ENCODE measurements at regions not wholly inside any gene's neighbourhood (a gene's known extent, or its start where the extent isn't known, plus 50 kb on each side); places are given as distances from the start of the nearest gene placed in this dataset.
"Not testable (repeated sequence)": the region's sequence is repeated elsewhere in the genome, so short reads cannot be mapped to it uniquely, and the experiment has no call there.

- H3K27me3 Mint-ChIP-seq (ENCODE audit: low read depth); CTCF ChIA-PET; H3K36me3 Mint-ChIP-seq (ENCODE audit: low read depth); ATAC-seq; H3K4me3 Mint-ChIP-seq; H3K9me3 Mint-ChIP-seq (ENCODE audit: insufficient read depth); H3K27ac Mint-ChIP-seq; POLR2A ChIA-PET; DNase-seq: not testable (repeated sequence)
- H3K4me1 Mint-ChIP-seq (ENCODE audit: low read depth): peaks cover 32% of the 10 kb centered on the region
These were observed 99.1 kb upstream of the SMLR1 start for GRCh38 chr6:130728064-130728463.

GRCh38 chr6:130730600-130730999, 96.6 kb upstream of the SMLR1 start:
- peak overlapping the region; percentile 35 for H3K27ac Mint-ChIP-seq
- no peaks in the 10 kb centered on the region for H3K9me3 Mint-ChIP-seq (ENCODE audit: insufficient read depth)
- CTCF ChIA-PET: interaction anchor here (0.7 kb wide), 1 partner anchor 32 kb away, joined by 3 read pairs; no protein-coding TSS in a partner anchor
- POLR2A ChIA-PET: no interaction called here
- DNase-seq (no peak), ATAC-seq (no peak)
- H3K4me3 Mint-ChIP-seq: no peak overlapping the region
- peaks cover 17% of the 10 kb centered on the region for H3K4me1 Mint-ChIP-seq (ENCODE audit: low read depth)
- no peaks in the 10 kb centered on the region for H3K27me3 Mint-ChIP-seq (ENCODE audit: low read depth)
- H3K36me3 Mint-ChIP-seq (ENCODE audit: low read depth): peaks cover 3% of the 10 kb centered on the region

- ATAC-seq (no peak), DNase-seq (no peak)
- peaks cover 3% of the 10 kb centered on the region for H3K36me3 Mint-ChIP-seq (ENCODE audit: low read depth)
- ChIA-PET POLR2A (interaction anchor here (0.6 kb wide), 1 partner anchor 152 kb away, joined by 6 read pairs; no protein-coding TSS in a partner anchor), CTCF (no interaction called here)
- H3K9me3 Mint-ChIP-seq (ENCODE audit: insufficient read depth): no peaks in the 10 kb centered on the region
- peaks cover 17% of the 10 kb centered on the region for H3K4me1 Mint-ChIP-seq (ENCODE audit: low read depth)
- no peak overlapping the region for H3K4me3 Mint-ChIP-seq
- peaks cover 4% of the 10 kb centered on the region for H3K27me3 Mint-ChIP-seq (ENCODE audit: low read depth)
- H3K27ac Mint-ChIP-seq: no peak overlapping the region
These were observed 93.0 kb upstream of the SMLR1 start for GRCh38 chr6:130734161-130734560.

GRCh38 chr6:130740308-130740707, 86.9 kb upstream of the SMLR1 start:
- ATAC-seq (no peak), DNase-seq (no peak)
- ChIA-PET POLR2A (no interaction called here), CTCF (no interaction called here)
- Mint-ChIP-seq H3K27me3 (ENCODE audit: low read depth) (peaks cover 27% of the 10 kb centered on the region), H3K36me3 (ENCODE audit: low read depth) (no peaks in the 10 kb centered on the region), H3K27ac (no peak overlapping the region), H3K9me3 (ENCODE audit: insufficient read depth) (no peaks in the 10 kb centered on the region), H3K4me3 (no peak overlapping the region), H3K4me1 (ENCODE audit: low read depth) (peaks cover 11% of the 10 kb centered on the region)

- Mint-ChIP-seq H3K9me3 (ENCODE audit: insufficient read depth) (no peaks in the 10 kb centered on the region), H3K36me3 (ENCODE audit: low read depth) (no peaks in the 10 kb centered on the region), H3K27me3 (ENCODE audit: low read depth) (peaks cover 27% of the 10 kb centered on the region), H3K4me3 (no peak overlapping the region), H3K27ac (no peak overlapping the region), H3K4me1 (ENCODE audit: low read depth) (peaks cover 11% of the 10 kb centered on the region)
- ChIA-PET CTCF (interaction anchor here (0.8 kb wide), 1 partner anchor 21 kb away, joined by 3 read pairs; no protein-coding TSS in a partner anchor), POLR2A (no interaction called here)
- ATAC-seq (no peak), DNase-seq (no peak)
These were observed 85.0 kb upstream of the SMLR1 start for GRCh38 chr6:130742131-130742681.

GRCh38 chr6:130743175-130743574, 84.0 kb upstream of the SMLR1 start:
- Mint-ChIP-seq H3K36me3 (ENCODE audit: low read depth) (no peaks in the 10 kb centered on the region), H3K9me3 (ENCODE audit: insufficient read depth) (no peaks in the 10 kb centered on the region), H3K27ac (no peak overlapping the region), H3K4me3 (no peak overlapping the region), H3K27me3 (ENCODE audit: low read depth) (peaks cover 28% of the 10 kb centered on the region), H3K4me1 (ENCODE audit: low read depth) (peaks cover 11% of the 10 kb centered on the region)
- DNase-seq (no peak), ATAC-seq (no peak)
- CTCF ChIA-PET: interaction anchor here (0.8 to 1.0 kb wide), 2 partner anchors 20 to 45 kb away, joined by 3 read pairs; no protein-coding TSS in a partner anchor
- POLR2A ChIA-PET: no interaction called here

GRCh38 chr6:130744576-130745366, 82.4 kb upstream of the SMLR1 start:
- no peak for ATAC-seq
- ChIA-PET CTCF (interaction anchor here (0.6 kb wide), 1 partner anchor 21 kb away, joined by 3 read pairs; no protein-coding TSS in a partner anchor), POLR2A (no interaction called here)
- no peaks in the 10 kb centered on the region for H3K9me3 Mint-ChIP-seq (ENCODE audit: insufficient read depth)
- H3K27me3 Mint-ChIP-seq (ENCODE audit: low read depth): peaks cover 25% of the 10 kb centered on the region
- peaks cover 5% of the 10 kb centered on the region for H3K36me3 Mint-ChIP-seq (ENCODE audit: low read depth)
- no peak for DNase-seq
- H3K27ac Mint-ChIP-seq: no peak overlapping the region
- no peak overlapping the region for H3K4me3 Mint-ChIP-seq
- H3K4me1 Mint-ChIP-seq (ENCODE audit: low read depth): peaks cover 11% of the 10 kb centered on the region

- ATAC-seq: no peak
These were observed 79.2 kb upstream of the SMLR1 start for GRCh38 chr6:130748041-130748440.

GRCh38 chr6:130749402-130749801, 77.8 kb upstream of the SMLR1 start:
- Mint-ChIP-seq H3K27ac (no peak overlapping the region), H3K36me3 (ENCODE audit: low read depth) (peaks cover 7% of the 10 kb centered on the region), H3K4me3 (no peak overlapping the region), H3K9me3 (ENCODE audit: insufficient read depth) (peaks cover 14% of the 10 kb centered on the region), H3K4me1 (ENCODE audit: low read depth) (peaks cover 4% of the 10 kb centered on the region), H3K27me3 (ENCODE audit: low read depth) (peaks cover 6% of the 10 kb centered on the region)
- DNase-seq (no peak), ATAC-seq (no peak)
- CTCF ChIA-PET: interaction anchor here (0.8 to 1.4 kb wide), 2 partner anchors 33 to 452 kb away, joined by 3 to 4 read pairs; no protein-coding TSS in a partner anchor
- POLR2A ChIA-PET: no interaction called here

More at GRCh38 chr6:130748041-130748440, 79.2 kb upstream of the SMLR1 start:
- peaks cover 14% of the 10 kb centered on the region for H3K9me3 Mint-ChIP-seq (ENCODE audit: insufficient read depth)
- peaks cover 5% of the 10 kb centered on the region for H3K4me1 Mint-ChIP-seq (ENCODE audit: low read depth)
- POLR2A ChIA-PET: no interaction called here
- peaks cover 7% of the 10 kb centered on the region for H3K36me3 Mint-ChIP-seq (ENCODE audit: low read depth)
- CTCF ChIA-PET: no interaction called here
- no peak for DNase-seq
- H3K27ac Mint-ChIP-seq: no peak overlapping the region
- H3K27me3 Mint-ChIP-seq (ENCODE audit: low read depth): peaks cover 7% of the 10 kb centered on the region
- no peak overlapping the region for H3K4me3 Mint-ChIP-seq

- ChIA-PET POLR2A (no interaction called here), CTCF (no interaction called here)
- no peak for DNase-seq
- Mint-ChIP-seq H3K4me1 (ENCODE audit: low read depth) (no peaks in the 10 kb centered on the region), H3K4me3 (no peak overlapping the region), H3K27me3 (ENCODE audit: low read depth) (peaks cover 3% of the 10 kb centered on the region), H3K27ac (no peak overlapping the region), H3K36me3 (ENCODE audit: low read depth) (peaks cover 7% of the 10 kb centered on the region), H3K9me3 (ENCODE audit: insufficient read depth) (peaks cover 14% of the 10 kb centered on the region)
- ATAC-seq: no peak
These were observed 74.9 kb upstream of the SMLR1 start for GRCh38 chr6:130752267-130752666.

GRCh38 chr6:130754786-130755367, 72.3 kb upstream of the SMLR1 start:
- Mint-ChIP-seq H3K27me3 (ENCODE audit: low read depth) (no peaks in the 10 kb centered on the region), H3K4me3 (no peak overlapping the region), H3K36me3 (ENCODE audit: low read depth) (peaks cover 15% of the 10 kb centered on the region), H3K27ac (no peak overlapping the region), H3K9me3 (ENCODE audit: insufficient read depth) (peaks cover 24% of the 10 kb centered on the region), H3K4me1 (ENCODE audit: low read depth) (peaks cover 21% of the 10 kb centered on the region)
- ChIA-PET CTCF (interaction anchor here (0.8 to 1.3 kb wide), 2 partner anchors 88 to 117 kb away, joined by 3 read pairs; no protein-coding TSS in a partner anchor), POLR2A (interaction anchor here (0.6 to 0.7 kb wide), 2 partner anchors 56 to 346 kb away, joined by 3 read pairs; no protein-coding TSS in a partner anchor)
- DNase-seq (no peak), ATAC-seq (no peak)
